HepG2 (cell line): ENCODE measurements at regions not wholly inside any gene's neighbourhood (a gene's known extent, or its start where the extent isn't known, plus 50 kb on each side); places are given as distances from the start of the nearest gene placed in this dataset.

Experiments used
- ATAC-seq: fragments of 200-7000 bp; cut with Tn5 transposase; 3 replicates; pipeline ENCODE4 v1.9.1; 2020; ENCODE audit warnings: mild to moderate bottlenecking, moderate library complexity
- BruUV-seq: library from RNA; stranded (reverse); fragments of 400-500 nt; replicated peaks from 2 replicates; lab custom pipeline; 2021; lab: Mats Ljungman, UMichigan
- CTCF ChIA-PET: fragments of 300-600 bp; formaldehyde crosslinking; extraction: SDS; loops from one replicate; lab custom pipeline; 2021; ENCODE audit warnings: low total read pairs, inconsistent platforms, low intra/inter-chr PET ratio; lab: Yijun Ruan, JAX
- POLR2A ChIA-PET: fragments of 350-600 bp; sonication (Branson Sonifier 250); formaldehyde crosslinking; loops from one replicate; lab custom pipeline; 2020; ENCODE audit warnings: antibody characterized with exemption, inconsistent platforms; lab: Yijun Ruan, JAX
- DNase-seq: peaks from one replicate; pipeline ENCODE4 v3.0.0-alpha.2; 2015; ENCODE audit warnings: low spot score
- FAIRE-seq: peaks from 3 replicates; lab custom pipeline; 2011; peaks lifted over from hg19 to GRCh38; lab: Jason Lieb, UNC
- H2AFZ ChIP-seq: one replicate; pipeline ENCODE4 v1.6.1; 2011; ENCODE audit warnings: low read length, inconsistent platforms
- H3K27ac ChIP-seq: fragments of 300-600 bp; 3 replicates; pipeline ENCODE4 v1.8.0; 2011; ENCODE audit warnings: mixed run types, mild to moderate bottlenecking, mixed read lengths, low read length, inconsistent platforms; ENCODE audit not compliant: insufficient read depth; ENCODE audit errors: extremely low read length
- H3K27me3 ChIP-seq, 2 experiments: fragments of 200-600 bp in 1 of 2; 2 replicates in 1 of 2; 3 replicates in 1 of 2; pipeline versions ENCODE4 v1.6.0 to v1.8.0; 2011; ENCODE audit warnings: low read length in 2 of 2, mild to moderate bottlenecking in 2 of 2, moderate library complexity in 2 of 2, inconsistent platforms in 1 of 2; ENCODE audit not compliant: insufficient read depth in 2 of 2, control insufficient read depth in 1 of 2
- H3K36me3 ChIP-seq, 2 experiments: fragments of 200-600 bp in 1 of 2; replicated peaks in 1 of 2; 2 replicates in 1 of 2; 3 replicates in 1 of 2; pipeline versions ENCODE4 v1.5.1 to v1.8.0; 2011; ENCODE audit warnings: low read length in 2 of 2, inconsistent platforms in 1 of 2; ENCODE audit not compliant: insufficient read depth in 2 of 2, control insufficient read depth in 1 of 2
- H3K4me1 ChIP-seq: 2 replicates; pipeline ENCODE4 v1.5.1; 2012; ENCODE audit warnings: low read length, inconsistent platforms; ENCODE audit not compliant: insufficient read depth
- H3K4me2 ChIP-seq: 2 replicates; pipeline ENCODE4 v1.6.0; 2011; ENCODE audit warnings: low read depth, low read length, inconsistent platforms
- H3K4me3 ChIP-seq, 3 experiments: fragments of 200-600 bp in 1 of 3; sonication (generic), shearing (Covaris generic) in 1 of 3; replicated peaks in 1 of 3; 2 replicates each; pipeline ENCODE4 v1.5.1; 2011 to 2016; ENCODE audit warnings: low read length in 3 of 3, inconsistent platforms in 2 of 3, low read depth in 2 of 3, mild to moderate bottlenecking in 2 of 3, control low read depth in 1 of 3, mixed read lengths in 1 of 3; ENCODE audit not compliant: insufficient read depth in 1 of 3
- H3K79me2 ChIP-seq: one replicate; pipeline ENCODE4 v1.6.1; 2011; ENCODE audit warnings: low read length, inconsistent platforms; ENCODE audit not compliant: insufficient read depth
- H3K9ac ChIP-seq: 2 replicates; pipeline ENCODE4 v1.6.0; 2011; ENCODE audit warnings: mild to moderate bottlenecking, low read depth, low read length, inconsistent platforms; ENCODE audit not compliant: insufficient read depth
- H3K9me3 ChIP-seq: 2 replicates; pipeline ENCODE4 v1.5.1; 2012; ENCODE audit warnings: mild to moderate bottlenecking, low read length
- H4K20me1 ChIP-seq: 2 replicates; pipeline ENCODE4 v1.6.0; 2011; ENCODE audit warnings: inconsistent platforms, mild to moderate bottlenecking, low read length, moderate library complexity; ENCODE audit not compliant: insufficient read depth
- AKAP8 ChIP-seq: sonication (generic); formaldehyde crosslinking; IDR thresholded peaks from 2 replicates; pipeline ENCODE4 v1.5.1; 2020; ENCODE audit warnings: mild to moderate bottlenecking, missing genetic modification reagents
- KDM2A ChIP-seq: sonication (generic); formaldehyde crosslinking; IDR thresholded peaks from 2 replicates; pipeline ENCODE4 v1.4.0; 2020; ENCODE audit warnings: low read depth, missing genetic modification reagents, borderline replicate concordance
- MAFG ChIP-seq: sonication (generic); formaldehyde crosslinking; IDR thresholded peaks from 2 replicates; pipeline ENCODE4 v1.5.1; 2020; ENCODE audit warnings: mild to moderate bottlenecking, missing genetic modification reagents
- MATR3 ChIP-seq: sonication (generic); formaldehyde crosslinking; IDR thresholded peaks from 2 replicates; pipeline ENCODE4 v1.4.0; 2020; ENCODE audit warnings: missing genetic modification reagents
- MED1 ChIP-seq: sonication (generic); formaldehyde crosslinking; IDR thresholded peaks from 2 replicates; pipeline ENCODE4 v1.4.0; 2020; ENCODE audit warnings: missing genetic modification reagents
- MYNN ChIP-seq: sonication (generic); formaldehyde crosslinking; IDR thresholded peaks from 2 replicates; pipeline ENCODE4 v1.4.0; 2020; ENCODE audit warnings: mild to moderate bottlenecking, low read depth, missing genetic modification reagents
- RFX1 ChIP-seq: fragments of 450-650 bp; IDR thresholded peaks from 2 replicates; pipeline ENCODE4 v1.6.1; 2017
- TBX3 ChIP-seq: fragments of 450-650 bp; IDR thresholded peaks from 2 replicates; pipeline ENCODE4 v1.6.1; 2017; ENCODE audit warnings: antibody characterized with exemption, mild to moderate bottlenecking, inconsistent platforms, borderline replicate concordance
- THAP11 ChIP-seq: IDR thresholded peaks from 2 replicates; pipeline ENCODE4 v1.6.1; 2016; ENCODE audit warnings: missing biosample characterization, missing genetic modification reagents
- ZNF329 ChIP-seq: sonication (generic); formaldehyde crosslinking; IDR thresholded peaks from 2 replicates; pipeline ENCODE4 v1.9.0; 2021; ENCODE audit warnings: low read depth, mild to moderate bottlenecking, missing genetic modification reagents
- ZNF619 ChIP-seq: sonication (generic); formaldehyde crosslinking; IDR thresholded peaks from 2 replicates; pipeline ENCODE4 v1.4.0; 2020; ENCODE audit warnings: mild to moderate bottlenecking, missing genetic modification reagents
- ZNF644 ChIP-seq: IDR thresholded peaks from 2 replicates; pipeline ENCODE4 v1.6.1; 2016; ENCODE audit warnings: low read depth
- ZNF652 ChIP-seq: IDR thresholded peaks from 2 replicates; pipeline ENCODE4 v1.6.1; 2016; ENCODE audit warnings: low read depth, borderline replicate concordance
- WGBS: methylation state at CpG from one replicate; pipeline ENCODE4 v1.1.6; 2017; ENCODE audit warnings: low lambda C conversion rate; 5-methylcytosine and 5-hydroxymethylcytosine counted together
- in situ Hi-C: cut with HindIII; loops from 2 replicates; pipeline ENCODE4 v1.10.0; 2017; ENCODE audit warnings: low pct_unique_long_range_greater_than_20kb; ENCODE audit not compliant: extremely low pct_ligation_motif_present
- intact Hi-C: fragments of 100-400 bp; cut with micrococcal nuclease; formaldehyde crosslinking; loops from one replicate; pipeline ENCODE4 v1.10.0; 2022; ENCODE audit not compliant: unreplicated experiment
- TF ChIP-seq, protein P1 (sequence below): sonication (generic); formaldehyde crosslinking; IDR thresholded peaks from 2 replicates; pipeline ENCODE4 v1.4.0; 2020; ENCODE audit warnings: missing genetic modification reagents
- TF ChIP-seq, protein P2 (sequence below): sonication (generic); formaldehyde crosslinking; IDR thresholded peaks from 2 replicates; pipeline ENCODE4 v1.5.0; 2020; ENCODE audit warnings: mild to moderate bottlenecking, missing genetic modification reagents
- TF ChIP-seq, protein P3 (sequence below): sonication (generic); formaldehyde crosslinking; IDR thresholded peaks from 2 replicates; pipeline ENCODE4 v1.8.0; 2022; ENCODE audit warnings: mild to moderate bottlenecking, missing genetic modification reagents, moderate library complexity
- TF ChIP-seq, protein P4 (sequence below): sonication (generic); formaldehyde crosslinking; IDR thresholded peaks from 2 replicates; pipeline ENCODE4 v1.4.0; 2020; ENCODE audit warnings: mild to moderate bottlenecking, missing genetic modification reagents
- TF ChIP-seq, protein P5 (sequence below): IDR thresholded peaks from 2 replicates; pipeline ENCODE4 v1.6.1; 2012; ENCODE audit warnings: low read depth, low read length, improper control_type of control experiment

DNA sequence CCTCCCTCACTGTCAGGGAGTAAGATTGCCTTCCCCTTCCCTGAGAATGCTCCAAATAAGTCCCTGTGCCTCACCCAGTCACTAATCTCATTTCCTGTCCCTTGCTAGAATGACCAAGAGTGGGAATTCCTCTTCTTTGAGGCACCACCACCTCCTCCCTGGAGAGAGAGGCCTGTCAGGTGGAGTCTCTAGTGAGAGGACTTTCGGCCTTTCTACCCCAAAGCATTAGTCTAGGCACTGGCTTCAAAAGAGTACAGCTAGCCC is 145.0 kb downstream of the PTPN20 start:
- intact Hi-C loops: no loop called here
- no peaks in the 10 kb centered on the region for H3K9me3 ChIP-seq
- no peak overlapping the region for H3K4me2 ChIP-seq
- no peak overlapping the region for H3K4me3 ChIP-seq
- no peak overlapping the region for H3K27ac ChIP-seq
- 0% methylated on average over 1 of the region's 1 CpG for WGBS
- ChIA-PET POLR2A (no interaction called here), CTCF (no interaction called here)
- no TSS peak for BruUV-seq
- no peaks in the 10 kb centered on the region for H4K20me1 ChIP-seq
- H3K79me2 ChIP-seq: no peaks in the 10 kb centered on the region
- DNase-seq (no peak), ATAC-seq (no peak), FAIRE-seq (no peak)
- in situ Hi-C loops: no loop called here
- no peaks in the 10 kb centered on the region for H3K4me1 ChIP-seq
- H3K36me3 ChIP-seq: no peaks in the 10 kb centered on the region
- H2AFZ ChIP-seq: no peak overlapping the region
- H3K9ac ChIP-seq: no peak overlapping the region
- peaks cover 4 to 42% of the 10 kb centered on the region in 2 experiments for H3K27me3 ChIP-seq
- TF ChIP-seq, protein P1, sequence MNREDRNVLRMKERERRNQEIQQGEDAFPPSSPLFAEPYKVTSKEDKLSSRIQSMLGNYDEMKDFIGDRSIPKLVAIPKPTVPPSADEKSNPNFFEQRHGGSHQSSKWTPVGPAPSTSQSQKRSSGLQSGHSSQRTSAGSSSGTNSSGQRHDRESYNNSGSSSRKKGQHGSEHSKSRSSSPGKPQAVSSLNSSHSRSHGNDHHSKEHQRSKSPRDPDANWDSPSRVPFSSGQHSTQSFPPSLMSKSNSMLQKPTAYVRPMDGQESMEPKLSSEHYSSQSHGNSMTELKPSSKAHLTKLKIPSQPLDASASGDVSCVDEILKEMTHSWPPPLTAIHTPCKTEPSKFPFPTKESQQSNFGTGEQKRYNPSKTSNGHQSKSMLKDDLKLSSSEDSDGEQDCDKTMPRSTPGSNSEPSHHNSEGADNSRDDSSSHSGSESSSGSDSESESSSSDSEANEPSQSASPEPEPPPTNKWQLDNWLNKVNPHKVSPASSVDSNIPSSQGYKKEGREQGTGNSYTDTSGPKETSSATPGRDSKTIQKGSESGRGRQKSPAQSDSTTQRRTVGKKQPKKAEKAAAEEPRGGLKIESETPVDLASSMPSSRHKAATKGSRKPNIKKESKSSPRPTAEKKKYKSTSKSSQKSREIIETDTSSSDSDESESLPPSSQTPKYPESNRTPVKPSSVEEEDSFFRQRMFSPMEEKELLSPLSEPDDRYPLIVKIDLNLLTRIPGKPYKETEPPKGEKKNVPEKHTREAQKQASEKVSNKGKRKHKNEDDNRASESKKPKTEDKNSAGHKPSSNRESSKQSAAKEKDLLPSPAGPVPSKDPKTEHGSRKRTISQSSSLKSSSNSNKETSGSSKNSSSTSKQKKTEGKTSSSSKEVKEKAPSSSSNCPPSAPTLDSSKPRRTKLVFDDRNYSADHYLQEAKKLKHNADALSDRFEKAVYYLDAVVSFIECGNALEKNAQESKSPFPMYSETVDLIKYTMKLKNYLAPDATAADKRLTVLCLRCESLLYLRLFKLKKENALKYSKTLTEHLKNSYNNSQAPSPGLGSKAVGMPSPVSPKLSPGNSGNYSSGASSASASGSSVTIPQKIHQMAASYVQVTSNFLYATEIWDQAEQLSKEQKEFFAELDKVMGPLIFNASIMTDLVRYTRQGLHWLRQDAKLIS: no peak
- TF ChIP-seq MYNN (CRISPR knock-in tag) (no peak), KDM2A (CRISPR knock-in tag) (no peak), ZNF652 (no peak), MAFG (no peak), ZNF619 (CRISPR knock-in tag) (no peak), AKAP8 (CRISPR knock-in tag) (no peak), TBX3 (no peak), ZNF644 (CRISPR knock-in tag) (no peak), MED1 (CRISPR knock-in tag) (no peak), MATR3 (CRISPR knock-in tag) (no peak), THAP11 (CRISPR knock-in tag) (no peak), ZNF329 (no peak), RFX1 (no peak)
- TF ChIP-seq, protein P2, sequence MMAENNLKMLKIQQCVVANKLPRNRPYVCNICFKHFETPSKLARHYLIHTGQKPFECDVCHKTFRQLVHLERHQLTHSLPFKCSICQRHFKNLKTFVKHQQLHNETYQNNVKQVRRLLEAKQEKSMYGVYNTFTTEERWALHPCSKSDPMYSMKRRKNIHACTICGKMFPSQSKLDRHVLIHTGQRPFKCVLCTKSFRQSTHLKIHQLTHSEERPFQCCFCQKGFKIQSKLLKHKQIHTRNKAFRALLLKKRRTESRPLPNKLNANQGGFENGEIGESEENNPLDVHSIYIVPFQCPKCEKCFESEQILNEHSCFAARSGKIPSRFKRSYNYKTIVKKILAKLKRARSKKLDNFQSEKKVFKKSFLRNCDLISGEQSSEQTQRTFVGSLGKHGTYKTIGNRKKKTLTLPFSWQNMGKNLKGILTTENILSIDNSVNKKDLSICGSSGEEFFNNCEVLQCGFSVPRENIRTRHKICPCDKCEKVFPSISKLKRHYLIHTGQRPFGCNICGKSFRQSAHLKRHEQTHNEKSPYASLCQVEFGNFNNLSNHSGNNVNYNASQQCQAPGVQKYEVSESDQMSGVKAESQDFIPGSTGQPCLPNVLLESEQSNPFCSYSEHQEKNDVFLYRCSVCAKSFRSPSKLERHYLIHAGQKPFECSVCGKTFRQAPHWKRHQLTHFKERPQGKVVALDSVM (CRISPR knock-in tag): no peak
- TF ChIP-seq, protein P3, sequence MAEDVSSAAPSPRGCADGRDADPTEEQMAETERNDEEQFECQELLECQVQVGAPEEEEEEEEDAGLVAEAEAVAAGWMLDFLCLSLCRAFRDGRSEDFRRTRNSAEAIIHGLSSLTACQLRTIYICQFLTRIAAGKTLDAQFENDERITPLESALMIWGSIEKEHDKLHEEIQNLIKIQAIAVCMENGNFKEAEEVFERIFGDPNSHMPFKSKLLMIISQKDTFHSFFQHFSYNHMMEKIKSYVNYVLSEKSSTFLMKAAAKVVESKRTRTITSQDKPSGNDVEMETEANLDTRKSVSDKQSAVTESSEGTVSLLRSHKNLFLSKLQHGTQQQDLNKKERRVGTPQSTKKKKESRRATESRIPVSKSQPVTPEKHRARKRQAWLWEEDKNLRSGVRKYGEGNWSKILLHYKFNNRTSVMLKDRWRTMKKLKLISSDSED (CRISPR knock-in tag): no peak
- TF ChIP-seq, protein P4, sequence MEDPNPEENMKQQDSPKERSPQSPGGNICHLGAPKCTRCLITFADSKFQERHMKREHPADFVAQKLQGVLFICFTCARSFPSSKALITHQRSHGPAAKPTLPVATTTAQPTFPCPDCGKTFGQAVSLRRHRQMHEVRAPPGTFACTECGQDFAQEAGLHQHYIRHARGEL (CRISPR knock-in tag): no peak
- TF ChIP-seq, protein P5, sequence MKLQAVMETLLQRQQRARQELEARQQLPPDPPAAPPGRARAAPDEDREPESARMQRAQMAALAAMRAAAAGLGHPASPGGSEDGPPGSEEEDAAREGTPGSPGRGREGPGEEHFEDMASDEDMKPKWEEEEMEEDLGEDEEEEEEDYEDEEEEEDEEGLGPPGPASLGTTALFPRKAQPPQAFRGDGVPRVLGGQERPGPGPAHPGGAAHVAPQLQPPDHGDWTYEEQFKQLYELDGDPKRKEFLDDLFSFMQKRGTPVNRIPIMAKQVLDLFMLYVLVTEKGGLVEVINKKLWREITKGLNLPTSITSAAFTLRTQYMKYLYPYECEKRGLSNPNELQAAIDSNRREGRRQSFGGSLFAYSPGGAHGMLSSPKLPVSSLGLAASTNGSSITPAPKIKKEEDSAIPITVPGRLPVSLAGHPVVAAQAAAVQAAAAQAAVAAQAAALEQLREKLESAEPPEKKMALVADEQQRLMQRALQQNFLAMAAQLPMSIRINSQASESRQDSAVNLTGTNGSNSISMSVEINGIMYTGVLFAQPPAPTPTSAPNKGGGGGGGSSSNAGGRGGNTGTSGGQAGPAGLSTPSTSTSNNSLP: no peak
